Right hindlimb (tissue), 1 donor: ENCODE measurements at regions not wholly inside any gene's neighbourhood (a gene's known extent, or its start where the extent isn't known, plus 50 kb on each side); places are given as distances from the start of the nearest gene placed in this dataset.

ENCODE experiments used
- DNase-seq: peaks from one replicate; pipeline ENCODE4 v3.0.0-alpha.2; 2018

GRCh38 chr1:29382851-29383745, 146.8 kb downstream of the PTPRU start:
- no peak for DNase-seq

GRCh38 chr1:29381426-29381825, 145.1 kb downstream of the PTPRU start:
- DNase-seq = no peak

DNA sequence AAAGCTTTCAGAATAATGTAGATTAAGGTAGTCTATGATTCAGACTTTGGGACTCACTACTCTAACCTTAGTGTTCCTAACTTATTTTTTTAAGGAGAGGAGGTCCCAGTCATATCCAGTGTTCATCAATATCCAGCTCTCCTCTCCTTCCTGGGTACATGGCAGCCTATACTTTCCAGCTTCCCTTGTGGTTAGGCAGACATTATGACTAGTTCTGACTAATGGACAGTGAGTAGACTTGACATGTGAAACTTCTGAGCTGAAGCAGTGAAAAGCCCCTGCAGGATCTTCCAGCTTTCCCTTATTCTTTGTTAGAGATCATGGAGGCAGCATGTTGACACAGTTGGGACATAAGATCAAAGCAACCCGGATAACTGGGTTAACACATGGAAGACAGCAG, 144.2 kb downstream of the PTPRU start:
- no peak for DNase-seq

GRCh38 chr1:29379443-29380073, 143.2 kb downstream of the PTPRU start:
- DNase-seq = no peak
